Nephron progenitor cell (in vitro differentiated cells): ENCODE measurements at regions not wholly inside any gene's neighbourhood (a gene's known extent, or its start where the extent isn't known, plus 50 kb on each side); places are given as distances from the start of the nearest gene placed in this dataset.

Experiments
- DNase-seq: peaks from one replicate; pipeline ENCODE4 v3.0.0; 2021
- H3K27ac Mint-ChIP-seq: 2 replicates; pipeline ENCODE4 v1.8.0; 2021; ENCODE audit warnings: mild to moderate bottlenecking, moderate library complexity, mixed read lengths
- H3K27me3 Mint-ChIP-seq: 2 replicates; pipeline ENCODE4 v1.8.0; 2021; ENCODE audit warnings: mild to moderate bottlenecking, low read depth, mixed read lengths; ENCODE audit not compliant: poor library complexity
- H3K36me3 Mint-ChIP-seq: 2 replicates; pipeline ENCODE4 v1.8.0; 2021; ENCODE audit warnings: low read depth, mixed read lengths
- H3K4me1 Mint-ChIP-seq: 2 replicates; pipeline ENCODE4 v1.8.0; 2021; ENCODE audit warnings: mixed read lengths
- H3K4me3 Mint-ChIP-seq: 2 replicates; pipeline ENCODE4 v1.8.0; 2021; ENCODE audit warnings: mild to moderate bottlenecking, moderate library complexity, mixed read lengths
- H3K9me3 Mint-ChIP-seq: 2 replicates; pipeline ENCODE4 v1.8.0; 2021; ENCODE audit warnings: mild to moderate bottlenecking, moderate library complexity, mixed read lengths
- CTCF ChIP-seq: fragments of 200-600 bp; sonication (generic); IDR thresholded peaks from 2 replicates; pipeline ENCODE4 v1.5.0; 2021; ENCODE audit warnings: antibody characterized with exemption

- H3K9me3 Mint-ChIP-seq: no peaks in the 10 kb centered on the region
Observed at GRCh38 chr10:57707300-57707658, 560.4 kb downstream of the IPMK start.

GRCh38 chr10:57706576-57707299, 561.0 kb downstream of the IPMK start:
- no peak for TF ChIP-seq CTCF
- no peaks in the 10 kb centered on the region for H3K27me3 Mint-ChIP-seq
- H3K4me3 Mint-ChIP-seq: no peak overlapping the region
- no peaks in the 10 kb centered on the region for H3K36me3 Mint-ChIP-seq
- no peak overlapping the region for H3K27ac Mint-ChIP-seq
- no peak for DNase-seq
- no peaks in the 10 kb centered on the region for H3K9me3 Mint-ChIP-seq
- no peaks in the 10 kb centered on the region for H3K4me1 Mint-ChIP-seq

More at GRCh38 chr10:57707300-57707658, 560.4 kb downstream of the IPMK start:
- H3K4me3 Mint-ChIP-seq: no peak overlapping the region
- no peaks in the 10 kb centered on the region for H3K4me1 Mint-ChIP-seq
- no peak for DNase-seq
- H3K27ac Mint-ChIP-seq: no peak overlapping the region
- no peaks in the 10 kb centered on the region for H3K36me3 Mint-ChIP-seq
- H3K27me3 Mint-ChIP-seq: no peaks in the 10 kb centered on the region
- no peak for TF ChIP-seq CTCF

- Mint-ChIP-seq H3K4me3 (no peak overlapping the region), H3K27me3 (no peaks in the 10 kb centered on the region), H3K9me3 (no peaks in the 10 kb centered on the region), H3K36me3 (no peaks in the 10 kb centered on the region), H3K4me1 (no peaks in the 10 kb centered on the region), H3K27ac (no peak overlapping the region)
- no peak for DNase-seq
- no peak for TF ChIP-seq CTCF
Observed at GRCh38 chr10:57706016-57706415, 561.7 kb downstream of the IPMK start.

- DNase-seq: no peak
- H3K4me3 Mint-ChIP-seq: no peak overlapping the region
- H3K4me1 Mint-ChIP-seq: no peaks in the 10 kb centered on the region
- H3K36me3 Mint-ChIP-seq: no peaks in the 10 kb centered on the region
- H3K27ac Mint-ChIP-seq: no peak overlapping the region
- no peak for TF ChIP-seq CTCF
- no peaks in the 10 kb centered on the region for H3K9me3 Mint-ChIP-seq
- no peaks in the 10 kb centered on the region for H3K27me3 Mint-ChIP-seq
Observed at GRCh38 chr10:57699944-57700343, 567.8 kb downstream of the IPMK start.

GRCh38 chr10:57696641-57697040, 571.1 kb downstream of the IPMK start:
- no peak overlapping the region for H3K4me3 Mint-ChIP-seq
- H3K27ac Mint-ChIP-seq: no peak overlapping the region
- TF ChIP-seq CTCF: no peak
- H3K4me1 Mint-ChIP-seq: no peaks in the 10 kb centered on the region
- no peak for DNase-seq
- peaks cover 3% of the 10 kb centered on the region for H3K27me3 Mint-ChIP-seq
- no peaks in the 10 kb centered on the region for H3K36me3 Mint-ChIP-seq
- H3K9me3 Mint-ChIP-seq: no peaks in the 10 kb centered on the region

GRCh38 chr10:57694956-57695608, 572.6 kb downstream of the IPMK start:
- Mint-ChIP-seq H3K4me1 (no peaks in the 10 kb centered on the region), H3K4me3 (no peak overlapping the region), H3K9me3 (no peaks in the 10 kb centered on the region), H3K36me3 (no peaks in the 10 kb centered on the region), H3K27ac (no peak overlapping the region), H3K27me3 (peaks cover 3% of the 10 kb centered on the region)
- no peak for DNase-seq
- TF ChIP-seq CTCF: no peak
